Endothelial cell (in vitro differentiated cells): ENCODE measurements at regions not wholly inside any gene's neighbourhood (a gene's known extent, or its start where the extent isn't known, plus 50 kb on each side); places are given as distances from the start of the nearest gene placed in this dataset.
"Not testable (repeated sequence)": the region's sequence is repeated elsewhere in the genome, so short reads cannot be mapped to it uniquely, and the experiment has no call there.

Source experiments
- DNase-seq: peaks from one replicate; pipeline ENCODE4 v3.0.0; 2021; ENCODE audit warnings: low spot score
- H3K27ac Mint-ChIP-seq: one replicate; pipeline ENCODE4 v1.8.0; 2021; ENCODE audit warnings: mixed read lengths, inconsistent platforms; ENCODE audit not compliant: unreplicated experiment
- H3K27me3 Mint-ChIP-seq: one replicate; pipeline ENCODE4 v1.8.0; 2021; ENCODE audit warnings: mild to moderate bottlenecking, moderate library complexity, mixed read lengths, inconsistent platforms; ENCODE audit not compliant: unreplicated experiment
- H3K36me3 Mint-ChIP-seq: one replicate; pipeline ENCODE4 v1.8.0; 2021; ENCODE audit warnings: mild to moderate bottlenecking, low read depth, mixed read lengths, inconsistent platforms; ENCODE audit not compliant: unreplicated experiment
- H3K4me1 Mint-ChIP-seq: one replicate; pipeline ENCODE4 v1.8.0; 2021; ENCODE audit warnings: mild to moderate bottlenecking, mixed read lengths, inconsistent platforms; ENCODE audit not compliant: unreplicated experiment
- H3K4me3 Mint-ChIP-seq: one replicate; pipeline ENCODE4 v1.8.0; 2021; ENCODE audit warnings: mild to moderate bottlenecking, mixed read lengths, inconsistent platforms; ENCODE audit not compliant: unreplicated experiment
- H3K9me3 Mint-ChIP-seq: one replicate; pipeline ENCODE4 v1.8.0; 2021; ENCODE audit warnings: mixed read lengths, inconsistent platforms; ENCODE audit not compliant: unreplicated experiment
- TF ChIP-seq, protein P1 (sequence below): fragments of 200-600 bp; sonication (generic); IDR thresholded peaks from one replicate; pipeline ENCODE4 v1.5.0; 2021; ENCODE audit warnings: antibody characterized with exemption; ENCODE audit not compliant: unreplicated experiment

- H3K27me3 Mint-ChIP-seq: peaks cover 2% of the 10 kb centered on the region
- no peak overlapping the region for H3K27ac Mint-ChIP-seq
- H3K9me3 Mint-ChIP-seq: peaks cover 29% of the 10 kb centered on the region
- H3K36me3 Mint-ChIP-seq: peaks cover 11% of the 10 kb centered on the region
- no peak overlapping the region for H3K4me3 Mint-ChIP-seq
- no peak for DNase-seq
- H3K4me1 Mint-ChIP-seq: no peaks in the 10 kb centered on the region
- TF ChIP-seq, protein P1, sequence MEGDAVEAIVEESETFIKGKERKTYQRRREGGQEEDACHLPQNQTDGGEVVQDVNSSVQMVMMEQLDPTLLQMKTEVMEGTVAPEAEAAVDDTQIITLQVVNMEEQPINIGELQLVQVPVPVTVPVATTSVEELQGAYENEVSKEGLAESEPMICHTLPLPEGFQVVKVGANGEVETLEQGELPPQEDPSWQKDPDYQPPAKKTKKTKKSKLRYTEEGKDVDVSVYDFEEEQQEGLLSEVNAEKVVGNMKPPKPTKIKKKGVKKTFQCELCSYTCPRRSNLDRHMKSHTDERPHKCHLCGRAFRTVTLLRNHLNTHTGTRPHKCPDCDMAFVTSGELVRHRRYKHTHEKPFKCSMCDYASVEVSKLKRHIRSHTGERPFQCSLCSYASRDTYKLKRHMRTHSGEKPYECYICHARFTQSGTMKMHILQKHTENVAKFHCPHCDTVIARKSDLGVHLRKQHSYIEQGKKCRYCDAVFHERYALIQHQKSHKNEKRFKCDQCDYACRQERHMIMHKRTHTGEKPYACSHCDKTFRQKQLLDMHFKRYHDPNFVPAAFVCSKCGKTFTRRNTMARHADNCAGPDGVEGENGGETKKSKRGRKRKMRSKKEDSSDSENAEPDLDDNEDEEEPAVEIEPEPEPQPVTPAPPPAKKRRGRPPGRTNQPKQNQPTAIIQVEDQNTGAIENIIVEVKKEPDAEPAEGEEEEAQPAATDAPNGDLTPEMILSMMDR: no peak
Observed at GRCh38 chr12:126936181-126936851, 1330.7 kb upstream of the TMEM132C start.

- H3K27me3 Mint-ChIP-seq: peaks cover 2% of the 10 kb centered on the region
- H3K27ac Mint-ChIP-seq: no peak overlapping the region
- DNase-seq: no peak
- peaks cover 11% of the 10 kb centered on the region for H3K36me3 Mint-ChIP-seq
- no peaks in the 10 kb centered on the region for H3K4me1 Mint-ChIP-seq
- TF ChIP-seq, protein P1: no peak
- H3K9me3 Mint-ChIP-seq: peaks cover 29% of the 10 kb centered on the region
- no peak overlapping the region for H3K4me3 Mint-ChIP-seq
Observed at GRCh38 chr12:126937431-126937830, 1329.5 kb upstream of the TMEM132C start.

GRCh38 chr12:126944684-126945083, 1322.3 kb upstream of the TMEM132C start:
- H3K4me1 Mint-ChIP-seq: no peaks in the 10 kb centered on the region
- H3K27me3 Mint-ChIP-seq: no peaks in the 10 kb centered on the region
- no peak overlapping the region for H3K27ac Mint-ChIP-seq
- DNase-seq: no peak
- no peaks in the 10 kb centered on the region for H3K36me3 Mint-ChIP-seq
- H3K4me3 Mint-ChIP-seq: no peak overlapping the region
- H3K9me3 Mint-ChIP-seq: peaks cover 35% of the 10 kb centered on the region
- TF ChIP-seq, protein P1: no peak

DNA sequence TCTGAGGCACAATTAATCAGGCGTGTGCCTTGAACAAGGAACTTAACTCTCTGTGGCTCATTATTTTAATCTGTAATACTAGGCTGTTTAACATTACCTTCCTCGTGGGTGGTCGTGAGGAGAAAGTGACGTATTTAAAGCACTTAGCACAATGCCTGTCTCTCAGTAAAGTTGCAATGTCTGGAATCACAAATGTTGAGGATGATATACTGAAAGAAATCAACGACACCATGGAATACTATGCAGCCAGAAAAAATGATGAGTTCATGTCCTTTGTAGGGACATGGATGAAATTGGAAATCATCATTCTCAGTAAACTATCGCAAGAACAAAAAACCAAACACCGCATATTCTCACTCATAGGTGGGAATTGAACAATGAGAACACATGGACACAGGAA, 1320.0 kb upstream of the TMEM132C start:
- H3K27me3 Mint-ChIP-seq, H3K4me3 Mint-ChIP-seq, H3K4me1 Mint-ChIP-seq, DNase-seq, H3K36me3 Mint-ChIP-seq, H3K27ac Mint-ChIP-seq: not testable (repeated sequence)
- peaks cover 47% of the 10 kb centered on the region for H3K9me3 Mint-ChIP-seq

- Mint-ChIP-seq H3K27me3 (no peaks in the 10 kb centered on the region), H3K9me3 (peaks cover 36% of the 10 kb centered on the region), H3K27ac (no peak overlapping the region), H3K4me1 (no peaks in the 10 kb centered on the region), H3K4me3 (no peak overlapping the region), H3K36me3 (no peaks in the 10 kb centered on the region)
- DNase-seq: no peak
- TF ChIP-seq, protein P1: no peak
Observed at GRCh38 chr12:126949558-126949957, 1317.4 kb upstream of the TMEM132C start.
